GM21360 (cell line): ENCODE measurements at regions not wholly inside any gene's neighbourhood (a gene's known extent, or its start where the extent isn't known, plus 50 kb on each side); places are given as distances from the start of the nearest gene placed in this dataset.
"Not testable (repeated sequence)": the region's sequence is repeated elsewhere in the genome, so short reads cannot be mapped to it uniquely, and the experiment has no call there.

Experiments used
- ATAC-seq: cut with Tn5 transposase; IDR thresholded peaks from one replicate; pipeline ENCODE4 v1.9.1; 2021; ENCODE audit warnings: mild to moderate bottlenecking, moderate library complexity; ENCODE audit not compliant: unreplicated experiment

DNA sequence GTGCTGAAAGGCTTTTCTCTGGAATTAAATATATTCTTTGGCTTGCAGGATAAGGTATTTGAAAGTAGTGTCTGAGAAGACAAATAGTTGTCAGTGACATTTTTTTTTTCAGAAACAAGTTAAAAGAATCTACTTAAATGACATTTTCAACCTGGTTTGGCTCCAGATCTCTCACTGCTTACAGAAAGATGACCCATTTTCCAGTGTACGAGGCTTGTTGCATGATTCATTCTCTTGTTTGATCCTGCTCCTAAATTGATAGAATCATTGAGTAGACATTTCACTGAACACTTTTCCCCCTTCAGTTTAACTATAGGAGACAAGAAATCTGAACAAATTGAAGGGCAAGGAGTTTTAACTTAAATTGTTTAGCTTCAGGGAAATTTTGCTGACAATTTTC, 546.1 kb downstream of the ZNF608 start:
- no peak for ATAC-seq

DNA sequence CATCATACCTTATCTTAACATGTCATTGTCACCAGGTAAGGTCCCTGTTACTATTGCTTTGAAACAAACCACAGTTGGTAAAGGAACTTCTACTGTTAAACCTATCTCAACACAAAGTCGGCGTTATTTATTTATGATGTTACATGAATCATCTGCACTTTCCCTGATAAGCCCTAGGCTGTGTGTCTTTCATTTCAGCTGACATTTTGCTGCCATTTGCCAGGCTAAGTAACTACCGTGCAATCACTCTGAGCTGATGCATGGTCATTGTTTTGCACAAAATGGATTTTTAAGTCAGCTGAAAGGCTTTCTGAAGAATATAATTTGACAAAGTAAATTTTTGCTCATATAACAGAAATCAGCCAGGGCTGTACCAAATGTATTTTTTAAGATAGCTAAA, 546.5 kb downstream of the ZNF608 start:
- ATAC-seq = no peak

DNA sequence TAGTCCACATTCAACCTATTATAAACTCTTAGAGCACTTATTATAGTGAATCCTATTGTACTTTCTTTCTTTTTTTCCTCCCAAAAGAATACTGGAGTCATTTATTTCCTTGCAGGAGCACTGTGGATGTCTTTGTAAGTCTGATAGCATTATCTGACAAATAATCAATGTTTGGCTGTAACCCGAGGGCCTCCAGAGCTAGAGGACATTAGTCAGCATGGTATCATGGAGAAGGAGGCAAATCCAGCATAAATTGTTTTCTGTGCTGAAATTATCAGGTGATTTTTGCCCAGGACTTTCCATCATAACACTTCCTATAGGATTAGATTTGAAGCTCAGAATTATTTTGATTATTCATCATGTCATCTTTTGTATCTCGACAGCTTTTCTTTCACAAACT, 551.0 kb downstream of the ZNF608 start:
- no peak for ATAC-seq

DNA sequence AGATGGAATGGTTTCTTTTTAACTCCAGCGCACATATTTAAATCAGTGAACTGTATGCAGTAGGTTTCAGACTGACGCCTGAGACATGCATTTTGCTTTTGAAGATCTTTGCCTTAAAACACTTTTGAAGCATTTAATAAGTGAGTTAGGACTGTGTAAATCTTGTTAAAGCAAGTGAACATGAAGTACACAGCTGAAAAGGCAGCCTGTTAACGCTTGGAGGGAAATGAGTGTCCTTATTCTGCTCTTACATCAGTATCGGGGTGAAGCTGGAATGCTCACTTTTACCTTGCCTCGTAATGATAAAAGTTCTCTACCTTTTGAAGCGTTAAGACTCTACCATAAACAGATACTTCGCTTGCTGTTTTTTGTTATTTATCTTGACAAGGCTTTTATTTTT, 552.2 kb downstream of the ZNF608 start:
- no peak for ATAC-seq

DNA sequence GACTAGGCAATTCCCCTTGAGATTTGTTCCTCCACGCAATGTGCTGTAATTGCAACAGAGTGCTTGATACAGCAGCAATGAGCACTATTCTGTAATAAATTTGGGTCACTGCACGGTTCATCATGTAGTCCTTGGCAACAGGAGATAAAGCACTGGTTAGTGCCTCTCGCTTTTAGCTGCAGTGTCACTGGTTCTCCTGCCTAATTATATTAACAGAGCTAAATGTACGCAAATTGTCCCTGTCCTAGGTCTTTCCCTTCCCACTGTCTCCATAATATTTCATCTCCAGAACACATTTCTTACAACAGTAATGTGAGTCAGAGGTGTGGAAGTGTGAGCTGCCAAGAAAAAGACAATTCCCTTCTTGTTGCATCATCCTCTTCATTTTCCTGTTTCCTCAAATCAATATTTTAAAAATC, 553.1 kb downstream of the ZNF608 start:
- ATAC-seq = no peak

DNA sequence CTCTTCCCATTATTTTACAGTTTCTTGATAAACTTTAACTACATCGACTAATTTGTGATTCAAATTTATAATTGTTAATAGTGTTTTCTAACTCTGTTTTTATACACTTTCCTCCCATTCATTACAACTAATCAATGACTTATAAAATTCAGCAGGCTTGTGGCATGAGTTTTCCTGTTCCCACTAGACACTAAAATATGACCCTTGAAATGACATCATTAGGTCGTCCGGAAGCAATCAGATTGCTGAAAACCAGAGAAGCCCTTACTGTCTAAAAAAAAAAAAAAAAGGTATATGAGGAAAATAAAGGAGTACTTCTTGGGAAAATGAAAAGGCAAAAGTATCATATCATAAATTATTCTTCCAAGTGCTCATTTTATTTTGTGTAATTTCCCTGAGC, 553.7 kb downstream of the ZNF608 start:
- no peak for ATAC-seq

DNA sequence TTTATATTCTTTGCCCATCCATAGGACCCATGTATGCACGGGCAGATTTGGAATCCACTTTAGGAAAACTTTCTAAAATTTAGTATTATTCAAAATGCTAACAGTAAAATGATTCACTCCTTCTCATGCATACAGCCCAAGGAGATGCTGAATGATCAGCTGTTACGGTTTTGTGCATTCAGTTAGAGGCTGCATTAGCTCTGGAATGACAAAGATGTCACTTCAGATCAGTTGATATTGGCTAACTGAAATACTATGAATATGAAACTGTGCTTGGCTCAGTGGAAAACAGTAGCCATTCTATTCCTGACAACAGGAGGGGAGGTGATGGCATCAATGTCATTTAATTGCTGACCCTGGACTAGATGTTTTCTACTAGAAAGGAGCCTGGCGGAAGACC, 560.7 kb downstream of the ZNF608 start:
- no peak for ATAC-seq

DNA sequence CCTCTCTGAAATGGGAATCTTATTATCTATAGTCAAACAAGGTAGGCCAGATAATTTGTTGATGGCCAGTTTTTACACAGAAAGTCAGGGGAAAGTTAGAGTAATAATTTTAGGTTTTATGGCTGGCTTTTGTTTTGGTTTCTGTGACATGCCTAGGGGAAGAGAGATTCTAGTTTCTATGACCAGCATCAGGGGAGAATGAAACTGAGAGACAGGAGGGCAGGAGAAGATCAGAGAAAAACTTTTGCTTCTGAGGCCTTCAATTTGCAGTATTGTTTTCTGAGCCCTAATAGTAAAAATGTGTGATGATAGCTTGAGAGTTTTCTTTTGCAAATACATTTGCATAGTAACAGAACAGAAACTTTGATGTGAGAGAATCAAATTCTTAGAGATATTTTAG, 564.3 kb downstream of the ZNF608 start:
- peak; percentile 91 for ATAC-seq

DNA sequence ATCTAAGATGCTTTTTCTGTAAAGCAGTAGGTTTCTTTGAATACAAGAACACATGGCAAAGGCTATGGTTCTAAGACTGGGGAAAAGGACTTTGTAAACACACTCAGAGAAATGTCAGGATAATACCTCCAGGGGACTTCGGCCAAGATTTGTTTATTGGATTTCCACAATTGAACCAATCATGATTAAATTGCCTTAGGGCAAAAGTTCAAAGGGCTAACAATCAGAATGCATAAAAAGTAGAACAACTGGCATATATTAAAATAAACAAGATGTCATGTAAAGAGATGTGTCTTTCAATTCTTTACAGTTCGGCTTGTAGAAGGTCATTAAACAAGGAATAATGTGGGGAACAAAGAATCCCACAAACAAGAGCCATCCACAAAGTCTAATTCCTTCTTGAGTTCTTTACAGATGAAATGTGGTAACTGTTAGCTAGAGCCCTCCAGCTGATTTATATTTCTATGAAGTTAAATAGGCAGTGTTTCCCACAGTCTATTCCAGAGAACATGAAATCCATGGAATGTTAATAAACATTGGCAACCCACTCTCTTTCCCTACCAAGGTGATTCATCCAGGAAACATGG, 565.5 kb downstream of the ZNF608 start:
- ATAC-seq = no peak

DNA sequence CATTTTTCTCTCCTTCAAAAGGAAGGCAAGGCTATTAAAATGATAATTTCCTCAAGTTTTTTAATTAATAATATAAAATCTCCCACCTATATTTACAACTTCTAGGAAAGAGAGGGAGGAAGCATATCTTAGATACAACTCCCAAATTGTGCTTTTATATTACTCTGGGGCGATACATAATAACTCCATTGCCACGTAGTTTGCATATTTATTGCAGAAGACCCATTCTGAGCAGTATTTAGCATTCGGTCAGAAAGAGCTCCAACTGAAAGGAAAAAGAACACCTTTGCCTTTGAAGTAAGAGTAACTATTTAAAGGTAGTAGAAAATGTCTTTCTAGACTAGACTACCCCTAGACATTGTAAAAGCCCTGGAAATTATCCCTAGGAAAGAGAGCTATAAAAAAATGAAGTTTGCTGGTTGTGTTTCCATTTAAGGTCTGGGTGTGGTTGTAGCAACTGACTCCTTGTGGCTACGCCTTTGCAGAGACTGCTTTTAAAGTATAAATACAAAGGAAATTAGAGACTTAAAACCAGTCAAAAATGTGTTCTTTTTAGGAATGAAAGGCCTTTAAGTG, 566.1 kb downstream of the ZNF608 start:
- ATAC-seq = no peak

DNA sequence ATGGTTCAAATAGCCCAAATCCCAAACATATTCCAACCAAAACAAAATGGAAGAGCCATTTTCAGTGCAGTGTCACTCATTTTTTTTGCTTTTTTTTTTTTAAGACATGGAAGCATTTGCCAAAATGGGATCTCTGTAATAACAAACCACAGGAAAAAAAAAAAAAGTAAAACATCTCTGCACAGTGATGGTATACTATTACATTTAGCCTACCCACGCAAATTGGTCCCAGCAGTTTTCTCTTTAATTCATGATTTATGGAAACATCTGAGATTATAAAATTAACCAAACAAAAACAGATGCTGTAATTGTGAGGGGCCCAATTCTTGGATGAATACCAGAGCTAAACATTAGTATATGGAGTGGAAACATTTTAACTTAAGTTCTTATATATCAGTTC, 566.6 kb downstream of the ZNF608 start:
- ATAC-seq = no peak

DNA sequence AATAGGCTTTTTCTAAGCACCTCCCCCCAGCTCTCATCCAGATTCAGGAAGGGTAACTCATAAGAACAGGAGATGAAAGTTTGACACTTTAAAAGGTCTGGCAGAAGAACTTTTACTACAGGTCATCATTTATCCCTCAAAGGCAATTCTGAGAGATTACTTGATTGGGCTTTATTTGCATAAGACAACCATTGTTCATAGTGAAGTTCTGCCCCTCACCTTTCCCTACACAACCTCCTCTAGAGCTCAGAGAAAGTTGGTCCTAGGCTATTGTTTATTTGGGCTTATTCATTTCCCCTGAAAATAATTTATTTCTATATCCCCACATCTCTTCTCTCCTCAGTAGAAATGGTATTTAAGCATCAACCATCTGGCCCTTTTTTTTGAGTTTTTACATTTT, 568.4 kb downstream of the ZNF608 start:
- no peak for ATAC-seq

DNA sequence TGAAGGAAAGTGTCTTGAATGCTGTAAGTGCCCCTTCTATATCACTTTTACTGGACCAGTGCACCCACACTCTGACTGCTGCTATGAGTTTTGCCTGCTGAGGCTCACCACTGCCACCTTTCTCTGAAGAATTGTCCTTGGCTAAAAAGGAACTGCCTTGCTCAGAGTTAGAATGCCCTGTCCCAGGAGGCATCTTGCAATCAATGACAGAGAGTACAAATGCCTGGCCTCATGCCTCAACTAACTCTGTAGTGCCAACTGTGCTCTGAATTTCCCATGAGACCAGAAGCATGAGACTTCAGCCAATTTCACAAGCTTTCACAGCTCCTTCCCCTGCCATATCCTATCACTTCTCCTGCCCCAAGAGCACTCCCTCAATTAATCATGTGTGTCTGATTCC, 569.7 kb downstream of the ZNF608 start:
- ATAC-seq = no peak

DNA sequence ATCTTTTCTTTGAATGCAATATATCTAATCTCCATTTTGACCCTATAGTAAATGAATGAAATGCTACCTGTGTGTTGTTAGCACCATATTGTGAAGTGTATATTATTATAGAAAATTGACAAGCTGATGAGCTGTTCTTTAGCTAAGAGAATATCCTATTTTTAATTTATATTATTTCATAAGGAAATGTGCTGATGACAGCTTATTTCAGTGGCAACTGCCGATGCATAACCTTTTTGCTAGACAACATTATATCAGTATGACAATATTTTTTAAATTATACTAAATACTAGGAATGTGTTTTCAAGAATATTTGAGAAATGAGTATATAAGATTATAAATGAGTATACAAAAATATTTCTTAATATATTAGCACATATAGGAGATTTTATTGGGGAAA, 573.1 kb downstream of the ZNF608 start:
- no peak for ATAC-seq

DNA sequence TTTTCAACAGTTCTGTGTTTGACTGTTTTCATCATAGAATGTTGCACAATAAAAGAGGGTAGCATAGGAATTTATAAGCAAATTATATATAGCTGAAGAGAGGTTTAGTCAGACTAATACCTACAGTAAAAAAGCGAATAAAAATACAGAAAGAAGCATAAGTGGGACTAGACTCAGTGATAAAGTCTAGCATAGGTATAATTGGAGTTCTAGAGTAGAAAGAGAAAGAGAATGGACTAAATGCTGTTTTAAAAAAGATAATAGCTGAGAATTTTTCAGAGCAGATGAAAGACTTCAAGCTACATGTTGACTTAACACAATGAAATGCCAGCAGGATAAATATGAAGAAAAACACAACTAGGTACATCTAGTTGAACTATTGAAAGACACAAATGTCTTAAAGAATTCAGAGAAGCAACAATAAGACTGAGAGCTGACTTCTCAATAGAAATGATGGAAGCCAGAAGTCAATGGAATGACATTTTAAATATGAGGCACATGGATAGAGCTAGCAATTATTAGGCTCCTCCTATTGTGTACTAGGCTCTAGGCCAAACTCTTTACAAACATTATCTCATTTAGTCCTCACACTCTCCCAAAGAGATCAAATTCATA, 573.9 kb downstream of the ZNF608 start:
- no peak for ATAC-seq

DNA sequence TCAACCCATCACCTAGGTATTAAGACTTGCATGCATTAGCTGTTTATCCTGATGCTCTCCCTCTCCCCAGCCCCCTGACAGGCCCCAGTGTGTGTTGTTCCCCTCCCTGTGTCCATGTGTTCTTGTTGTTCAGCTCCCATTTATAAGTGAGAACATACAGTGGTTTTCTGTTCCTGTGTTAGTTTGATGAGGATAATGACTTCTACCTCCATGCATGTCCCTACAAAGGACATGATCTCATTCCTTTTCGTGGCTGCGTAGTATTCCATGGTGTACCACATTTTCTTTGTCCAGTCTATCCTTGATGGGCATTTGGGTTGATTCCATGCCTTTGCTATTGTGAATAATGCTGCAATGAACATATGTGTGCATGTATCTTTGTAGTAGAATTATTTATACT, 578.3 kb downstream of the ZNF608 start:
- ATAC-seq = not testable (repeated sequence)

DNA sequence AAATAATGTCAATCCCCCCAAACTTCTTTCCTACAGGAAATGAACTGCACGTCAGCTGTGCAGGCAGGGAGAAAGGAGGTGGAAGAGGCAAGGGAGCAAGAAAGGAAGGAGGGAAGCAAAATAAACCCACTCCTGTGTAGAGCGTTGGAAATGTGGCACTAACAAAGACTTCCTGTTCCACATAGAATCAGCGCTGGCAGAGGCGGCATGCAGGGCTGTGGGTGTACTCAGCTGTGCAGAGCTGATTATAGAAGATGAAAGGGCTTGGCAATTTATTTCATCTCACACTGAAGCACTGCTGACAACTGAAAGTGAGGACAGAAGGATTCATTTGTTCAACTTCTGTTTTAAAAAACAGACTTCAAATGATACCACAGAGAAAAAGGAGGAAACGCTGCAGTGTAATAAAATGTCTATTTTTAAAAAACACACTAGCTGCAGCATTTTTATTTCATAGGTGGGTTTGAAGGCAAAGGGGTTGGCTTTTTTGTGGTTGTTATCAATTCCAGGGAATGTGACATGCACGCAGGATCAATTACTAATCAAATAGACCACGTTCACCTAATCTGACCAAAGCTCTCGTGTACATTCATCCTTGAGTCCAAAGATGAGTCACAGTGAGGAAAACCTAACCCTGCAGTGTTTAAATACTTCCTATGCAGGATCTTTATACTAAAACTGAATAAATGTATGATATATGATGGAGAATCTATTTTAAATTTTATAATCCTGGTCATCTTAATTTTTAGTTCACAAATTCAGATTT, 583.5 kb downstream of the ZNF608 start:
- no peak for ATAC-seq

DNA sequence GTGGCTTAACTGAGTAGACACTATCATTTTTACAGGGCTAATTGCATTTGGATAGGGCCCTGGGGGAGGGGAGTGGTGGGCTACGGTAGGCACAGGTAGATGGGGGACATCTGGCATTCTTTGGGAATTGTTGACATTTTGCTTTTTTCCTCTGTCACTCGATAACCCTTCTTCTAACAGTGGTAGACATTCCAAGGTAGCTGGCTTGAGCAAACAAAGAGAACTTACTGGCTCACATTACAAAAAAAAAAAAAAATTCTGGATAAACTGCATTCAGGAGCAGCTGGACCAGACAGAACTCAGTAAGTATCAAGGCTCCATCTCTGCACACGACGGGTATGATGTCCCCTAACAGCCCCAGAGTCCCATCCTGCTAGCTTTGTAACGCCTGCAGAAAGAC, 585.2 kb downstream of the ZNF608 start:
- ATAC-seq = no peak

DNA sequence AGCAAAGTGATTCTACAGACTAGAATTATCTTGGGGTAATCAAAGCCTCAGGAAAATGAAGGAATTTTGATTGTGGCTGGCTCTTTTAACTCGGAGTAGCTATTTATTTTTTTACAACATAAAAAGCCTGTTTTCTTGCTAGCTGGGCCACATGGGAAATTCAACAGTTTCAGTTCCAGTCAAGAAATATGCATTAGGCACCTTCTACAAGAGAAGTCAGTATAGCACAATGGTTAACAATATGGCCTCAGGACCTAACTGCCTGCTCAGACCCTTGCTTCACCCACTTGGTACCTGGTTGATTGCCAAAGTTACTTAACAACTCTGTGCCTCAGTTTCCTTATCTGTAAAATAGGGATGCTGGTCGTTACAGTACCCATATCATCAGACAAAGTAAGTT, 586.2 kb downstream of the ZNF608 start:
- ATAC-seq = no peak

DNA sequence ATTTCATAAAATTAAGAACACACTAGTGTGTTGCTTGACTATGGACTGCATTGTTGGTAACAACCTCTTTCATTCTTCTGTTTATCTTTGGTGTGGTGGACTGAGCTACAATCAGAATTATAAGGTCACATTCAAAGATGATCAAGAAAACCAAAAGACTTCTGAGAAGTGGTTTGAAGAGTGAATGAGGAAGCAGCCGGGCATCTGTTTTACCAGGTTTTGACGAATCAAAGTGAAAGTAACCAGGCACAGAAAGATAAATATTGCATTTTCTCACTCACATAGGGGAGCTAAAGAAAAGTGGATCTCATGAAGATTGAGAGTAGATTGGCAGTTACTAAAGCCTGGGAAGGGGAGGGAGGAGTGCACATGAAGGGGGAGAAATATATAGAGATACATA, 589.1 kb downstream of the ZNF608 start:
- ATAC-seq = peak; percentile 73

DNA sequence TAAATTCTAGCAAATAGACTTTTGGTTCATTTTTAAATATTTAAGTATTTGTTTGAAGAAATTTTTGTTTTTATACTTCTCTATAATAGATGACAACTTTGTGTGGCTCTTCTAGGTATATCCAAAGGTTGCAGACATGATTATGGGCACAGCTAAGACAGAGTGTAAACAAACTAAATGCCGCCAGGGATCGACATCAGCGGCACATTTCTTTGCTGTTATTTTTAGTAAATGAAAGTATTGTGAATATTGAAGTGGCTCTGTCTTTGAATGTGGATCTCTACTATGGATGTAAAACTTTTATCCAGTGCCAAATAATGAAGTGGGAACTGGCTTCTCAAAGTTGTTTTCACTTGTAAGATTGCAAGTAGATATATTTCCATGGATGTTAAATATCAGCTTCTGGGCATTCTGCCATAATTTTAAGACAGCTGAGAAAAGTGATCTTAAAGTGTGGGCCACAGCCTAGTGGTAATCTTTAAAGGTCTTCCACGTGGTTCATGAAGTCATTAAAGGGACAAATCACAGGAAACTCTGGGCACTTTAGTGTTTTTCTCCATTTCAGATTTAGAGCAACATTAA, 589.9 kb downstream of the ZNF608 start:
- no peak for ATAC-seq

DNA sequence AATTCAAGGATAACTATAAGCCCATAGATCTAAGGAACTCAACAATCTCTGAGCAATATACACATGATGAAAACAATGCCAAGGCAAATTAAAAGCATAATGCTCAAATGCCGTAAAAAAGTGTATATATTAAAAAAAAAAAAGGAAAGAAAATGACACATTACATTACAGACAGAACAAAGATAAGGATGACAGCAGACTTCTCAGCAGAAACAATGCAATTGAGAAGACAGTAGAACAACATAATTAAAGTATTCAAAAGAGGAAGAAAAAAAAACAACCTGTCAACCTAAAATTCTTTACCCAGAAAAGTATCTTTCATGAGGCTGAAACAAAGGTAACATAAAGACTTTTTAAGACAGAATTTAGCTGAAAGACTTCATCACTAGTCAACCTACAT, 591.7 kb downstream of the ZNF608 start:
- no peak for ATAC-seq
